Ecto neural progenitor cell (in vitro differentiated cells): ENCODE measurements at regions not wholly inside any gene's neighbourhood (a gene's known extent, or its start where the extent isn't known, plus 50 kb on each side); places are given as distances from the start of the nearest gene placed in this dataset.
A peak's percentile ranks its signal among the peaks of the same experiment; 100 is the strongest.
"Not testable (repeated sequence)": the region's sequence is repeated elsewhere in the genome, so short reads cannot be mapped to it uniquely, and the experiment has no call there.

Source experiments
- DNase-seq: peaks from one replicate; pipeline ENCODE4 v3.0.0-alpha.2; 2018; ENCODE audit warnings: low spot score

DNA sequence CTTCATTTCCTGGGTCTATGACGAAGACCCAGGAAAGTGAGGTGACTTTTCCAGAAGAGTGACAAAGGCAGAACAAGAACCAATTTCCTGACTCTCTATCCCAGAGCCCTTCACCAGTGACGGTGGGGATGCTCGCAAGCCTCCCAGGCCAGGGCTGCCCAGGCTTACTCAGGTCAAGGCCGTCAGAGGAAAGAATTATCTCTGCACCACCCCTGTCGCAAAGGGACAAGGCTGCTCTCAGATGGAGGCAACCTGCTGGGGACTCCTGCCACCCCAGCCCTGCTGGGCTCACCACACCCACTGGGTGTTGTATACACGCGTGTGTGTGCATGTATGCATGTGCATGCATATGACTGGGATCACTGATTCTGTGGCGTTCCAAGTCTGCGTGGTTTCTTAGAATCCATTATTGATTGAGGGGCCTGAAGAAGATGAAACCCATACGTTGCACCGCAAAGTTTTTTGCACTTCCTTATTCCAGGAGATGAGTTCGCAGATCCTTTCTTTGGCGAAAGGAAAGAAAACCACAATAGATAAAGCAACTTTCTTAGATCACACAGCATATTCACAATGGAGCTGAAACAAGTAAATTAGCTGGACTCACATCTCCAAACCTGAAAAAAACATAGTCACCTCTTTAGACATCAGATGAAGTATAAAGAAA lies 255.8 kb downstream of the RHOU start:
- DNase-seq: peak; percentile 29

DNA sequence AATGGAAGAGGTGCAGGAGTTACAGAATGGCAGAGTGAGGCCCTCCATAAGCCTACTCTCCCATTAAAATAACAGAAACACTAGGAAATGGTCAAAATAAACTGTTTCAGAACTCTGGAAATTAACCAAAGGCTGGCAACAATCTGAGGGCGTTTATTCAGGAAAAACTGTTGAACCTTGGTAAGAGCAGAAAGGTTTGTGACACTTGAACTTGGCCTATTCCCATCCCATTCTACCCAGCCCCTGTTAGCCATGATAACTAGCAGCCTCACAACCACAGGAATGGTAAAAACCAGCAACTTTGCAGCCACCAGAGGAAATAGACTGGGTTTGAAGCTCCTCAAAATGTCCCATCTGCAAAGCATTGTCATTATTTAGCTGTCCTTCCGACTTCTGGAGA lies 256.8 kb downstream of the RHOU start:
- DNase-seq: no peak

DNA sequence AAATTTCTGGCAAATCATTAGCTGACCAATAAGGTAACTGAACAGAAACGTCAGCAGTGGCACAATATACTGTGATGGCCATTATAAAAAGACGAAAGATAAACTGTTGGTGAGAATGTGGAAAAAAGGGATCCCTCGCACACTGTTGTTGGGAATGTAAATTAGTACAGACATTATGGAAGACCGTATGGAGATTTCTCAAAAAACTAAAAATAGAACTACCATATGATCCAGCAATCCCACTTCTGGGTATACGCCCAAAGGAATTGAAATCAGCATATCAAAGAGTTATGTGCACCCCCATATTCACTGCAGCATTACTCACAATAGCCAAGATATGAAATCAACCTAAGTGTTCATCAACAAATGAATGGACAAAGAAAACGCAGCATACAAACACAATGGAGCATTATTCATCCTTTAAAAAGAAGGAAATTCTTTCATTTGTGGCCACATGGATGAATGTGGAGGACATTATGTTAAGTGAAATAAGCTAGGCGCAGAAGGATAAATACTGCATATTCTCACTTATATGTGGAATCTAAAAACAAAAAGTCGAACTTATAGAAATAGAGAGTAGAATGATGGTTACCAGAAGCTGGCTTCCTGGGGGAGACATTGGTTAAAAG lies 257.7 kb downstream of the RHOU start:
- no peak for DNase-seq

DNA sequence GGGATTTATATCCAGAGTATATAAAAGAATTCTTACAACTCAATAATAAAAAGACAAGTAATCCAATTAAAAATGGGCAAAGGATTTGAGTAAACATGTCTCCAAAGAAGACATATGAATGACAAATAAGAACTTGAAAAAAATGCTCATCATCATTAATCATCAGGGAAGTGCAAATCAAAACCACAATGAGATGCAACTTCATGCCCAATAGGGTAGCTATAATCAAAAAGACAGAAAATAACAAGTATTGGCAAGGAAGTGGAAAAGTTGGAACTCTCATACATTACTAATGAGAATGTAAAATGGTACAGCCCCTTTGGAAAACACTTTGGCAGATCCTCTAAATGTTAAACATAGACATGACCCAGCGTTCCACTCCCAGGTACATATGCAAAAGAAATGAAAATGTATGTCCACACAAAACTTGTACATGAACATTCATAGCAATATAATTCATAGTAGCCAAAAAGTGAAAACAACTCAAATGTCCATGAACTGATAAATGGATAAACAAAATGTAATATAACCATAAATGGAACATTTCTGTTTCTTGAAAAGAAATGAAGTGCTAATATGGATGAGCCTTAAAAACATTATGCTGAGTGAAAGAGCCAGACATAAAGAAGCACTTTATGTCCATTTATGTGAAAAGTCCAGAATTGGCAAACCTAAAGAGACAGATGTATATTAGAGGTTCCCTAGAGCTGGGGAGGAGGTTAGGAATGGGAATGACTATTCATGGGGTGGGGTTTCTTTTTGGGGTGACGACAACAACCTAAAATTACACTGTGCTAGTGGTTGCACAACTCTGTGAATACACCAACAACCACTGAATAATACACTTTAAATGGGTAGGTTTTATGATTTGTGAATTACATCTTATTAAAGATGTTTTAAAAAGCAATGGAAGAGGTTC lies 259.7 kb downstream of the RHOU start:
- DNase-seq: no peak

DNA sequence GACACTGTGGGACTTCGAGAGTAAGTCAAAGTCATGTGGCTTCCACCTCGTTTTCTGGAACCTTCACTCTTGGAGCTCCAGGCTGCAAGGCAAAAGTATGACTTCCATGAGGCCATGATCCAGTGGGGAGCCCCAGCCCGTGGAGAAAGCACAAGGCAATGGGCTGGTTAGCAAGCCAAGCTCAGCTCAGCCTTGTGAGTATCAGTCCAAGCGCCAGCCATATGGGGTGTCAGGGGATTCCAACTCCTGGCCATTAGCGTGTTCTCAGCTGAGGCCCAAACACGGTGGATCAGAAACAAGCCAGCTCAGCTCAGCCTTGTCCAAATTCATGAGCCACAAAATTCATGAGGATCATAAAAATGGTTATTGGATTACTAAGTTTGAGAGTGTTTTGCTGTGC lies 261.0 kb downstream of the RHOU start:
- no peak for DNase-seq

DNA sequence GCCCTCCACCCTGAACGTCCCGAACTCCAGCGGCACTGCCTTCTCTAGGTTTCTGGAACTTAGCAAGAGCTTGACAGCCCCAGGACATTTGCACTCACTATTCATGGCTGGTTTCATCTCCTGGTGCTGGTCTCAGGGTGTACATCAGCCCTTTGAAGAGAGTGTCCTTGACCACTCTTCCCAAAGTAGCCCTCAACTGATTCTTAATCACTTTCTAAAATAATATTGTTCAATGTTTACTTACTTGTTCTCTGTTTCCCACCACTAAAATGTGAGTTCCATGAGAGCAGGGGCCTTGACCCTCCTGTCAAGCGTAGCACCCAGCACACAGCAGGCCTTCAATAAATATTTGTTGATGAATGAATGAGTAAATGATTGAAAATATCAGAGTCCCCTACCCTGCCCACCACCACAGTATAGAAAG lies 262.5 kb downstream of the RHOU start:
- no peak for DNase-seq

DNA sequence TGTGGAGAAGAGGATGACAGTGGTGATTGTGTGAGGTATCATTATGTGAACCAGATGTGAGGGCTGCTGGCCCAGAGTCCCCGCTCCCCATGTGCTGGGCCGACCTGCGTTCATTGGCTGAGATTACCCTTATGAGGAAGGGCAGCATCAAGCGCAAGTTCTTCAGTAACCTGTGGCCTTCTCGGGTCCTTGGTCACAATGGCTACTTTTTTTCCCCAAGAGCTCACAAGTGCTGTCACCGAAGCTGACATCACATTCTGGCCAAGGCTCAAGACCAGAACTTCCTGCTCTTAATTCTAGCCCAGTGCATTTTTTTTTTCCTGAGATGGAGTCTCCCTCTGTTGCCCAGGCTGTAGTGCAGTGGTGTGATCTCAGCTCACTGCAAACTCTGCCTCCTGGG lies 262.9 kb downstream of the RHOU start:
- no peak for DNase-seq

DNA sequence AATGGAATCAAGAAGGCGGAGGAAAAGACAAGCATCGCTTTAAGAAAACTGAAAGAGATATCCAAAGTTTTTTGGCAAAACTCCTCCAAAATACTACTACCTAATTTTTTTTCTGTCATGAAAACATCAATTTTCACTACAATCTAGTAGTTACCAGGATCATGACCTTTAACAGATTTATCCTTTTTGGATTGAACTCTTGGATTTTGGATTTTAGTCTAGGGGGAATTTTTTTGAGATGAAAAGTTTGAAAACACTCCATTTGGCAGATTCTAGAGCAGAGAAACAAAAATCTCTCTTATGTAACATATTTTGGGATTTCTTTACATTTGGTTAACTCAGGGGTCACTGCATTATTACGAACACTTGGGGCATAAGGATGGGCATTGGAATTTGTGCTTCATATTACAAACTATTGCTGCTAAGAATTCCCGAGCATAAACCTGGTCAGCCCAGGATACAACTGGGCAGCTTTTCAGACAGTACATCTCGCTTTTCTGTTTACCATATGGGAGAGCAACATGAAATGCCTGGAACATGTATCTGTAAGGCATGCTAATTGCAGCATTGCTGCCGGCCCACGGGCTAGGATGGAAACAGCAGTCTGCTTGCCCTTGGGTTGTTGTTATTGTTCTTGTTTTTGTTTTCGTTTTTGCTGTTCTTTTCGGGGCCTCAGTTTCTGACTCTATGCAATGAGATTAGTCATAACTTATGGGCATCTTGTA lies 264.3 kb downstream of the RHOU start:
- no peak for DNase-seq

DNA sequence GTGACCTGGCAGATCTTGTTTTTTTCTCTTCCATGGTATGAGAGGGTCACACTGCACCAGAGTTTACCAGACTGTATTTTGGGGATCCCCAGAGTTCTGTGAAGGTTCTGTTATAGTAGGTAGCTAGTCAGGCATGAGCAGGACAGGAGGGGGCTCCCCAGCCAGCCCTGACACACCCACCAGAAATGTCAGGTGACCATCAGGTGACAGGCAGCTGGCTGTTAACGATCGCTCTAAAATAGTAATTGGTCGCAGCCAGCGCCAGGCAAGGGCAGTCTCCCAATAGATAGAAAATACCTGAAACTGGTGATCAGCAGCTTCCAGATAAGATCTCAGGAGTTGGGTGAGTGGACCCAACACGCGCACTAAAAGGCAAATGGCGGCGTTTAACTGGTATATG lies 264.9 kb downstream of the RHOU start:
- DNase-seq: no peak

DNA sequence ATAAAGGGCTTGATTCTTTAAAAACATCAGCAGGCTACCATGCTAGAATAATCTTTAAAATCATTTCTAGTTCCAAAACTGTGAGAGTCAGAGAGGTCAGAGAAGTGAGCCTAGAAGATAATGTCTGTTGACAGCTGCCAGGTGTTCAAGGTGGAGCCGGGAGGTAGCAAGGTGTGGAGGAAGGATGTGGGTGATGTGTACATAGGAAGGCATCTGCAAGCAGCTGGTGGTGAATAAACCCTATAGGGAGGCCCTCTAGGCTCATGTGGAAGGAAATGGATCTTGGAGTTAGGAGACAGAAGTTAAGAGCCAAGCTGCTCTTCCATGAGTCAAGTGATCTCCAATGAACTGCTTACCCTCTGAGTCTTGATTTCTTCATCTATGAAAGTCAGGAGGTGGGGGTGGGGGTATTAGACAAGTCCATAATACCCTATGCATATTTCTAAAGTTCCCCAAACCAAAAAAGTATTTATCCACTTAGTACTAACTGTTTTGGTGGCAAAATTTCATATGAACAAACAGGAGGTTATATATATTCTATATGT lies 266.3 kb downstream of the RHOU start:
- no peak for DNase-seq

DNA sequence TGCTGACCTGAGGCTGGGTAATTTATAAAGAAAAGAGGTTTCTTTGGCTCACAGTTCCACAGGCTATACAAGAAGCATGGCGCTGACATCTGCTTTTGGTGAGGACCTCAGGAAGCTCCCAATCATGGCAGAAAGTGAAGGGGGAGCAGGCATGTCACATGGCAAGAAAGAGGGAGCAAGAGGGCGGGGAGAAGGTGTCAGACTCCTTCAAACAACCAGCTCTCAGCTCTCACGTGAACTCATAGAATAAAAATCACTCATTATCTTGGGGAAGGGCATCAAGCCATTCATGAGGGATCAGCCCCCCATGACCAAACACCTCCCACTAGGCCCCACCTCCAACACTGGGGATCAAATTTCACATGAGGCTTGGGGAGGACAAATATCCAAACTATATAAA lies 266.8 kb downstream of the RHOU start:
- no peak for DNase-seq

DNA sequence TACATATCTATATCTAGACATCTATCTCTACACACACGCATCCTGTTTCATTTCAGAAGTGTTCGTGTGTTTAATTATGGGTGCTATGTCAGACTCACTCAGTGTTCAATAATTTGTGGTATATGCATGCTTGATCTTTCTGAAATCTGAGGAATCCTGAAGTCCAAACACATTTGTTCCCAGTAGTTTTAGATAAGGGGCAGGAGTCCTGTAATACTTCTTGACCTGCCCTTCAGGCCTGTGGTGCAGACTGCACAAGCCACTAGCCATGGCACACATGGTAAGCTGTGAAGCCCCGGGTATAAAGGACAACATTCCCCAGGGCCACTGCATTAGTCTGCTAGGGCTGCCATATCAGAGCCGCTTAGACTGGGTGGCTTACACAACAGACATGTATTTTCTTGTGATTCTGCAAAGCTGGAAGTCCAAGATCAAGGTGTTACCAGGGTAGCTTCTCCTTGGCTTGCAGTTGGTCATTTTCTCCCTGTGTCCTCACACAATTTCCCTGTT lies 267.2 kb downstream of the RHOU start:
- no peak for DNase-seq

DNA sequence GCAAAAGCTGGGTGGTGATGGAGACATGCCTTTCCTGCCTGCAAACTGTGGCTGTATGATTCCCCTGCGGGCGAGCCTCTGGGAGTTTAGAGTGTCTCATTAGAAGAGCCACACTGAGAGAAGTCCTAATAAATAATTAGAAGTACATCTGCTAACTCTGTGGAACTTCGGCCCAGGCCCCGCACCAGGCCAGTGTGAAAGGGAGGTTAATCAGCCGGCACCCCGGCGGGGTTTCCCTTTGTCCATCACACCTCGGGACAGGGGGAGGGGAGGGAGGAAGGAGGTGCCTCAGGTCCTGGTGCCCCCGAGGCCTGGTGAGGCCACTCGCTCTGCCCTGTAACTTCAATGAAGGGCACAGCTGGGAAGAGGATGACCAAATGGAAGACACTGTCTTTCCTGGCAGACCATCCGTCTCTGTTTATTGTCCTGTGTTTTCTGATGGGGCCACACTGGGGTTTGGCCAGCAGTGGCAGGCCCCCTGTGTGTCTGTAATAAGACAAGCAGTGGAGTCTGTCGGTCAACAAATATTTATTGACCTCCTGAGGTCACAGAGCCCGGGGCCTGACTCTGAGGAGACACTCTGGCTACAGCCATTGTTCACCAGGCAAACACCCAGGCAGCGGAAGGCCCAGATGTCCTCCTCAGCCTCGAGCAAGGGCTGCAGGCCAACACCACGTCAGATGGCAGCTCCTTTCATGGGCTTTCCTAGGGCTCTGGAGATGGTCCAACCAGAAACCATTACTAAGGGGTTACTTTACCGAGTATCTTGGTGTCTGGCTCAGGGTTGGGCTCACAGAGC lies 267.5 kb upstream of the RAB4A start:
- DNase-seq: no peak

DNA sequence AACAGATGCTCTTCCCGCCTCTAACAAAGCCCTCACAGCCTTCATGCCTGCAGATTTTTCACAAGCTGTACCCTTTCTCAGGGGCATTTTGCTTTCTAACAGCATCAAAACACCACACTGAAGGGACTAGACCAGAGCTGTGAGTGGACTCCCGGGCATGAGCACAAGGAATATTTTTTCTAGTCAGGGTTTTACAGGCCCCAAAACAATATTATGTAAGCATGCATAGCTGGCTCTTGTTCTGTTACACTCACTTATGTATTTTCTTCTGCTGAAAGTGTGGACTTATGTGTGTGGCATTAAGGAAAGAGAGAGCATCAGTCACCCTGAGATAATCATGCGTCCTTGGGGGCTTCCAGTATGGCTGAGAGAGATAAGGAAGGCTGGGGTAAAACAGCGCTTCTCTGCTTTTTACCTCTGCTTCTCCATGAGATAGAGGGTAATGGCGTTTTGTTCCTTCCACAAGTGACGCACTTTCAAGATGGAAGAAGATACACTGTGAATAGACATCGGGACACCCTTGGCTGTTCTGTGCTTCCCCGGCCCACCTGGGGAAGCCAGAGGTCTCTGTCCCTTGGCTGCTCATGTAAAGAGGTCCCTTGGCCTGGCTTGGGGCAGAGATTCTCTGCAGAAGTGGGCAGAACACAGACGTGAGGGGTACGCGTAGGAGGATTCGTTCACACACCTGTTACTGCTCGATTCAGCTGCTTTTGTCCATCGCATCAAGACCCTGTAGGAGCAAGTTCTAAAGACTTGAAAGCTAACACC lies 266.7 kb upstream of the RAB4A start:
- no peak for DNase-seq

DNA sequence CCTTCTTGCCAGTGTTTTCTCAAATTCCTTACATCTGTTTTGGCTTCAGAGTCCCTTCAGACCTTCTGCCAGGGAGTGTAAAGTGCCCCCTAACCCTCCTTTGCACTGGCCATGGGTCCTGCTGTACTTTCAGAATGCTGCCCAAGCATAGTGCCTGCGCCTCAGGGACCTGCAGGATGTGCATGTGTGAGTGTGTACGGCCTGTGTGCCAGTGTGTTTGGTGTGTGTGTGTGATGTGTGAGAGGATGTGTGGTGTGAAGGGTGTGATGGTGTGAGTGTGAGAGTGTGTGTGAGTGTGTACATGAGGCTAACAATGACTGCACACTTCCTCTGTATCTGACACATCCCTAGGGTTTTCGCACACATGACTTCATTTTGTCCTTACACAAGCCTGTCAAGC lies 265.8 kb upstream of the RAB4A start:
- DNase-seq: no peak

DNA sequence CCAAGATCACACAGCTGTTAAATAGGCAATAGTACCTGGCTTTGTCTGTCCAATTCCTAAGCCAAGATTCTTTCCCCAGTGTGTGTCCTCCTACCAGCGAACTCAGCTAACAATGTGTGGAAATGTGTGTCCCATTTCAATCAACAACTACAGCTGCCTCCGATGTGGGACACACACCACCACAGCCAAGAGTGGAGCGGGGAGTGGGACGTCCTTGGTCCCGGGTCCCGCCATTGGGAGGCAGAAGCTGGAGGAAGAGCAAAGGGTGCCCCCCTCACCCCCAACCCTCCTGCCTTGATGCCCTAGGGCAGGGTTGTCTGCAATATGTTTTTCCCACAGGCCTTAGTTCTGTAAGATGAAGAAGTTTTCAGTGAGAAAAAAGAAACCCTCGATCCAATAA lies 265.4 kb upstream of the RAB4A start:
- DNase-seq: no peak

DNA sequence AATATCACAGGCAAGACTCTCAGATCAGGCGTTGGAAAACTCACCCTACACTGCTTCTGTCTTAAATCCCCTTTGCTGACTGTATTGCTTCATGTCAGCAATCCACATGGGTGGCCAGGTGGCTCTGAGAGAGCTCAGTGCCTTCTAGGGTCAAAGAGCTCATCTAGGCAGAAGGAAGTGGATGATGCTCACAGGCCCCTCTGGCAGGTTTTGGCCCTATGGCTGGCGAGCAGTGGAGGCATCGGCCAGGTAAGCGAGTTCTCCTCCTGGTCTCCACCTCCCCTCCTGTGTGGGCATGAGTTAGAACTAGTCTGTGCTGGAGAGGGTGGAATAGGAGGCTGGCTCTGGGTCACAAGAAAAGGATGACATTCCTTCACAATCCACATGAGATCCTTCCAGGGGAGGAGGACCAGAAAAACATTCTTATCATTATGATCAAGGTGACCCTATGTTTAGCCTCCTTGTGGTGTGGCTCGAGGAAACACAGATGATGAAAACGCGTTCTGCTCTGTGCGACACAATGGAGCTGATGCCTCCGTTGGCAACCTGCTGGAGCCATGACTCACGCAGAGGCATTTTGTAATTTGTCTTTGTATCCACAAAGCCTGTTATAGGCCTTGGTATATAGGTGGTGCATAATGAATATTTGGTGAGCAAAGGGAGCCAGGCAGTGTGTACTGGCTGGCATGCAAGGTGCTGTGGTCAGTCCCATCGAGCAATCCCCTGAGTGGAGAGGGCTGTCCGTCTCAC lies 264.6 kb upstream of the RAB4A start:
- no peak for DNase-seq

DNA sequence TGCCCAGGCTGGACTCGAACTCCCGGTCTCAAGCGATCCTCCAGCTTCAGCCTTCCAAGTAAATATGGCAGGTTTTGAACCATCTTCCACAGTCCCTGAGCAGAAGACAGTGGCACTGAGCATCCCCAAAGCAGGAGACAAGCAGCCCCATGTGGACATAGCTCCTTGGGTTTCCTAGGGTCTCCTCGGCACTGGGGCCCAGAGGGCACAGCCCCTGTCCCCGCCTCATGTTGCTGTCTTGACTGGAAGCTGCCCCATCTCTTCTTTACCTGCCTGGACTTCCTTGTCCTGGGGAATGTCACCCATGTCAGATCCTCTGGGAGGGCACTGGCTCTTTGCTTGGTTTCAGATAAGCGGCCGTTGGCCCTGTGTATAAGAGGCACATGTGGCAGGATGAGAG lies 263.7 kb upstream of the RAB4A start:
- no peak for DNase-seq

DNA sequence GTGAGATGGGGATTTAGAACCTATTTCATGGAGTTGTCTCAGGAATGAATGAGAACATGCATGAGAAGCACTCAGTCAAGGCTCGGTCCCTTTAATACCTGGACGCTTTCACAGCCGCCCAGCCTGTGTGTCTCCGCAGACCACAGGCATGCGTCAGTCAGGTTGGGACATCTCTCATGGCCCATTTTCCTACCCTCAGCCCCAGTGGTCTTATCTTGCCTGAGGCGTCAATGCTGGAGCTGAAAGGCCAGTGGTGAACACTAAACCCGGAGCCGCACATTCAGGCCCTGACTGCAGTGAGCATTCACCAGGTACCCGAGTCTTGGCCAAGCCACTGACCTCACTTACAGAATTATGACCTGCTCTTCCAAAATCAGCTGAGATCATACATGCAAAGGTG lies 263.2 kb upstream of the RAB4A start:
- no peak for DNase-seq

DNA sequence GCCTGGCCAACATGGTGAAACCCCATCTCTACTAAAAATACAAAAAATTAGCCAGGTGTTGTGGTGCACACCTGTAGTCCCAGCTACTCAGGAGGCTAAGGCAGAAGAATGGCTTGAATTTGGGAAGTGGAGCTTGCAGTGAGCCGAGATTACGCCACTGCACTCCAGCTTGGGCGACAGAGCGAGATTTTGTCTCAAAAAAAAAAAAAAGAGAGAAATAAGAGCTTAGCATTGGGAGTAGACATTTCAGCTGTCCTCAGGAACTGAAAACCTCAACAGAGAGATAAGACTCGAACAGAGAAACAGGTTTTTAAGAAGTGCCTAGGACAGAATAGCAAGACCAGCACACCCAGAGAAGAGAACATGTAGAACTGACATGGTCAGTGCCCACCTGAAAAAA lies 262.6 kb upstream of the RAB4A start:
- DNase-seq: not testable (repeated sequence)
